Activated CD8-positive, alpha-beta T cell treated with anti-CD3 and anti-CD28 coated beads for 36 hours (primary cell): ENCODE measurements at regions not wholly inside any gene's neighbourhood (a gene's known extent, or its start where the extent isn't known, plus 50 kb on each side); places are given as distances from the start of the nearest gene placed in this dataset.
A peak's percentile ranks its signal among the peaks of the same experiment; 100 is the strongest.

Experiments used
- ATAC-seq: fragments of 200-7000 bp; cut with Tn5 transposase; one replicate; pipeline ENCODE4 v1.10.0; 2021; ENCODE audit warnings: mild to moderate bottlenecking, moderate library complexity
- CTCF ChIA-PET: fragments of 350-600 bp; sonication (Branson Sonifier 250); formaldehyde crosslinking; loops from one replicate; lab custom pipeline; 2021; ENCODE audit warnings: antibody characterized with exemption; lab: Charles Lee
- POLR2A ChIA-PET: fragments of 350-600 bp; sonication (Branson Sonifier 250); formaldehyde crosslinking; loops from one replicate; lab custom pipeline; 2021; ENCODE audit warnings: antibody characterized with exemption; lab: Charles Lee
- DNase-seq: peaks from one replicate; pipeline ENCODE4 v3.0.0-alpha.2; 2020
- H3K27ac Mint-ChIP-seq: one replicate; pipeline ENCODE4 v1.8.0; 2021; ENCODE audit warnings: mild to moderate bottlenecking, mixed read lengths
- H3K27me3 Mint-ChIP-seq: one replicate; pipeline ENCODE4 v1.8.0; 2021; ENCODE audit warnings: mixed read lengths
- H3K36me3 Mint-ChIP-seq: one replicate; pipeline ENCODE4 v1.8.0; 2021; ENCODE audit warnings: low read depth, mixed read lengths
- H3K4me1 Mint-ChIP-seq: one replicate; pipeline ENCODE4 v1.8.0; 2021; ENCODE audit warnings: low read depth, mixed read lengths
- H3K4me3 Mint-ChIP-seq: one replicate; pipeline ENCODE4 v1.8.0; 2021; ENCODE audit warnings: mild to moderate bottlenecking, moderate library complexity, mixed read lengths
- H3K9me3 Mint-ChIP-seq: one replicate; pipeline ENCODE4 v1.8.0; 2021; ENCODE audit warnings: mixed read lengths
- CTCF ChIP-seq: fragments of 200-600 bp; IDR thresholded peaks from one replicate; pipeline ENCODE4 v1.8.0; 2022; ENCODE audit warnings: antibody characterized with exemption, mild to moderate bottlenecking
- intact Hi-C: fragments of 100-400 bp; cut with micrococcal nuclease; formaldehyde crosslinking; loops from one replicate; pipeline ENCODE4 v1.10.0; 2022

GRCh38 chr14:71475916-71476315 lies 456.3 kb upstream of the RGS6 start:
- DNase-seq (peak; percentile 76), ATAC-seq (peak; percentile 83)
- no peak overlapping the region for H3K4me3 Mint-ChIP-seq
- peaks cover 61% of the 10 kb centered on the region for H3K4me1 Mint-ChIP-seq
- no peak for TF ChIP-seq CTCF
- CTCF ChIA-PET = interaction anchor here (1.0 kb wide), 1 partner anchor 79 kb away, joined by 4 read pairs; no protein-coding TSS in a partner anchor
- POLR2A ChIA-PET = no interaction called here
- intact Hi-C loops = loop anchor here (5.0 to 10.0 kb wide), 2 partner anchors 81 to 151 kb away; partner anchors contain the start of gene SIPA1L1
- no peaks in the 10 kb centered on the region for H3K27me3 Mint-ChIP-seq
- no peaks in the 10 kb centered on the region for H3K9me3 Mint-ChIP-seq
- H3K27ac Mint-ChIP-seq = peak overlapping the region; percentile 59
- H3K36me3 Mint-ChIP-seq = peaks cover 8% of the 10 kb centered on the region

GRCh38 chr14:71478542-71478941 lies 453.7 kb upstream of the RGS6 start:
- TF ChIP-seq CTCF = no peak
- Mint-ChIP-seq H3K27ac (peak overlapping the region; percentile 63), H3K36me3 (peaks cover 5% of the 10 kb centered on the region), H3K4me3 (no peak overlapping the region), H3K27me3 (no peaks in the 10 kb centered on the region), H3K9me3 (no peaks in the 10 kb centered on the region), H3K4me1 (peaks cover 53% of the 10 kb centered on the region)
- intact Hi-C loops = loop anchor here (5.0 to 10.0 kb wide), 2 partner anchors 79 to 154 kb away; partner anchors contain the start of gene SIPA1L1
- ChIA-PET POLR2A (interaction anchor here (0.6 to 1.2 kb wide), 4 partner anchors 17 to 157 kb away, joined by 3 to 4 read pairs (median 3); no protein-coding TSS in a partner anchor), CTCF (interaction anchor here (1.0 to 1.3 kb wide), 4 partner anchors 8 to 275 kb away, joined by 3 to 4 read pairs (median 4); no protein-coding TSS in a partner anchor)
- DNase-seq (peak; percentile 42), ATAC-seq (peak; percentile 54)

GRCh38 chr14:71481021-71481654 lies 451.1 kb upstream of the RGS6 start:
- intact Hi-C loops = no loop called here
- H3K9me3 Mint-ChIP-seq = no peaks in the 10 kb centered on the region
- TF ChIP-seq CTCF = no peak
- H3K27me3 Mint-ChIP-seq = no peaks in the 10 kb centered on the region
- peaks cover 2% of the 10 kb centered on the region for H3K36me3 Mint-ChIP-seq
- ChIA-PET CTCF (no interaction called here), POLR2A (interaction anchor here (0.6 kb wide), 1 partner anchor 32 kb away, joined by 3 read pairs; no protein-coding TSS in a partner anchor)
- peaks cover 34% of the 10 kb centered on the region for H3K4me1 Mint-ChIP-seq
- no peak overlapping the region for H3K27ac Mint-ChIP-seq
- DNase-seq (no peak), ATAC-seq (no peak)
- no peak overlapping the region for H3K4me3 Mint-ChIP-seq

GRCh38 chr14:71482671-71483070 lies 449.6 kb upstream of the RGS6 start:
- ChIA-PET POLR2A (no interaction called here), CTCF (no interaction called here)

More at GRCh38 chr14:71482671-71483070, 449.6 kb upstream of the RGS6 start:
- no peak overlapping the region for H3K4me3 Mint-ChIP-seq
- no peak for DNase-seq
- intact Hi-C loops = no loop called here
- H3K27me3 Mint-ChIP-seq = no peaks in the 10 kb centered on the region
- H3K9me3 Mint-ChIP-seq = no peaks in the 10 kb centered on the region
- H3K4me1 Mint-ChIP-seq = peaks cover 30% of the 10 kb centered on the region
- TF ChIP-seq CTCF = no peak
- H3K27ac Mint-ChIP-seq = no peak overlapping the region
- no peak for ATAC-seq
- H3K36me3 Mint-ChIP-seq = no peaks in the 10 kb centered on the region
